Left ventricle myocardium superior (tissue), 1 donor: ENCODE measurements at regions not wholly inside any gene's neighbourhood (a gene's known extent, or its start where the extent isn't known, plus 50 kb on each side); places are given as distances from the start of the nearest gene placed in this dataset.

Experiments
- ATAC-seq: fragments of 200-7000 bp; cut with Tn5 transposase; one replicate; pipeline ENCODE4 v1.9.1; 2020; ENCODE audit warnings: mild to moderate bottlenecking, moderate library complexity
- DNase-seq: peaks from one replicate; pipeline ENCODE4 v3.0.0-alpha.2; 2020
- intact Hi-C: fragments of 100-400 bp; cut with micrococcal nuclease; formaldehyde crosslinking; loops from one replicate; pipeline ENCODE4 v1.11.0; 2022
- donor health status: DM: no; HTN: yes; CAD: no; lungs with severe emphysema.

DNA sequence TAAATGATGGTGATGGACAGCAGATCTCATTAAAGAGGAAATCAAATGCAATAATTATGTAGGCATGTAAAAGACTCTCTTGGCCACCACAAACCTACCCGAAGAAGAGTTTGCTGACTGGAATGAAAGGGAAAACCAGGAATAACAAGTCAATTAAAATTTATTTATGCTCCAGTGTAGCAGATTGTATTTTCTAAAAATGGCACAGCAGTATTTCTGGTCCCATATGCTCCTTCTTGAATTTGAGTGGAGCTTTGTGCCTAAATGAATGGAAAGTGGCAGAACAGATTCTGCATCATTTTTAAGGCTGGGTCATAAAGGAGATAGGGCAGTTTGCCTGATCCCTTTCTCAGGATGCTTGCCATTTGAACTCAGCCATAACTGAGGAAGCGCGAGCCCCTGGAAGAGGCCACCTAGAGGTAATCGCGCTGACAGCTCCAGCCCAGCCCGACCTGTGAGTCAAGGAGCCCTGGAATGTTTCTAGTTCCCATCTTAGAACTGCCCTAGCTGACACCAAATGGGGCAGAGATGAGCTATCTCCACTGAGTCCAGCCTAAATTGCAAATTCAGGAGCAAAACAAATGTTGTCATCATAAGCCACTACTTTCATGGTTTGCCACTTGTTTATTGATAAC lies 229.2 kb upstream of the TMTC1 start:
- DNase-seq, result no peak

DNA sequence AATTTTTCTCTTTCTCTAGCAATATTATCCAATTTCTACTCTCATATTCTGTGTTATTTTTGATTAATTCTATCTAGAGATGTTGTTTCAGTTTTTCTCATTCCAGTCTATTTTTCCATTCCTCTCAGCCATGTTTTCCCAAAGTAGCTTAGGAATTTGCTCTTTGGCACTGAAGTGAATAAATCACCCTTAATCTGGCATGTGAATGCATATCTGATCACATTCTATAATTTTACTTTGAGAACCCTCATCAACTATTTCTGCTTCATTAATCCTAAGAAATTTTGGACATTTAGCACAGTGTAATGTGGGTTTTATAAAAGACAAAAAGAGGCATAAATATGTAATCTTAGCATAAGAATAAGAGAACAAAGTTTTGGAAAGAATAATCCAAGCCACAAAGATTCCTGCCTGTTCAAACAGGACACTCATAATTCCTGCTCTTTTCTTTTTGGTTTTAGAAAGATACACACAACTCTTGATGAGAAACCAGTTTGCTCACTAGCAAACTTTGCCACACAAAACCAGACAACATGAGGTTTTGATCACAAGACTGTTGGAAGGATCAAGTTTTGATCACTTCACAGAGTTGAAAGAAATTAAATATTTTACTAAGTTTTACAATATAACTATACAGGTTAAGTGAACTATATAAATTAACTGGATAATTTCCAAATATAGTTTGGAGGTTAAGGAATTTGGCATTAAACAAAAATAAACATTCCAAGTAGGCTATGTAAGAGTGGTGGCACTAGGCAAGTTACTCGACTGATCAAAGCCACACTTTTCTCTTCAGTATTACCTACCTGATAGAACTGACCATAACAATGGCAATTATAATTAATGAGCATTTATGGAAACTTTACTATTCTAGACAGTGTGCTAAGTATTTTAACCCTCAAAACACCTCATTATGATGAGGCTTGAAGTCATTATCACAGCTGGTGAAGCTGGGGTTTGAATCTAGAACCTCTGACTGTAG lies 226.6 kb upstream of the TMTC1 start:
- no peak for DNase-seq
- intact Hi-C loops, result no loop called here
- ATAC-seq, result no peak

More for the DNA sequence above, 229.2 kb upstream of the TMTC1 start:
- no peak for ATAC-seq
- intact Hi-C loops, result no loop called here

DNA sequence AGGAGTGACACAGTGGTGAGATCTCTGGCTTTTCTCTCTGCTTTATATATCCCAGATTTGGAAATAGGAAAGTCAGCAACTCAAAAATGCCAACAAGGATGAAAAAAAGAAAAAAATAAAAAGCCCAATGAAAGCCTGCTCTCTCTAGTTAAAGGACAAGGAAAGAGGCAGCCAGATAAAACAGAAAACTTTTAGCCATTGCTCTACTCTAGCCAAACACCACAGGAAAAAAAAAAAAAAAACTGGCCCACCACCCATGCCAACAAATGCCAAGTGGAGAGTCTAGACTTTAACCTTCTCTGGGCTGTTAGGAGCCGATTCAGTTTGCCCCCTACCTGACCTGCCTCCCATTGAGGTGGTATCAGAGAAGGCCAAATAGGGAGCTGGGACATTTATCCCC lies 222.3 kb upstream of the TMTC1 start:
- DNase-seq (no peak), ATAC-seq (no peak)
- intact Hi-C loops, result no loop called here

DNA sequence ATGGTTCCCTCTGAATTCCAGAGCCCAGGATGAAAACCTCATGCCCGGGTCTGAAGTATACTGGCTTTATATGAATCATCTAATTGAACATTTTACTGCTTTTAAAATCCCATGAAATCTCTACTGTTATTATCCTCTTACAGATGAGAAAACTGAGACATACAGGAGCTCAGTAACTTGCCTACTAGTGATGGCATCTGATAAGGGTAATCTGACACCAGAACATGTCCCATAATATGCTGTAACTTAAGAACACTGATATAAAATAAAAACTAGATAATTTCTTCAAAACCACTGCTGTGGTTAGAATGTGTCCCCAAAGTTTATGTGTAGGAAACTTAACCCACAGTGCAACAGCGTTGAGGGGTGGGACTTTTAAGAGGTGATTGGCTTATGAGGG lies 219.6 kb upstream of the TMTC1 start:
- DNase-seq (no peak), ATAC-seq (no peak)
- intact Hi-C loops, result no loop called here

DNA sequence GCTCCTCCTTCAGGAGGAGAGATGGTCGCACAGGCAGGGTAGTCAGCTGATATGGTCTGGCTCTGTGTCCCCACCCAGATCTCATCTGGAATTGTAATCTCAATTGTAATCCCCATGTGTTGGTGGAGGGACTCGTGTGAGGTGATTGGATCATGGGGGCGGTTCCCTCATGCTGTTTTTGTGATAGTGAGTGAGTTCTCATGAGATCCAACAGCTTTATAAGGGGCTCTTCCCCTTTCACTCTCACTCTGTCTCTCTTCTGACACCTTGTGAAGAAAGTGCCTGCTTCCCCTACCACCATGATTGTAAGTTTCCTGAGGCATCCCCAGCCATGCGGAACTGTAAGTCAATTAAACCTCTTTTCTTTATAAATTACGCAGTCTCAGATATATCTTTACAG lies 218.9 kb upstream of the TMTC1 start:
- no peak for ATAC-seq
- intact Hi-C loops, result no loop called here
- no peak for DNase-seq

DNA sequence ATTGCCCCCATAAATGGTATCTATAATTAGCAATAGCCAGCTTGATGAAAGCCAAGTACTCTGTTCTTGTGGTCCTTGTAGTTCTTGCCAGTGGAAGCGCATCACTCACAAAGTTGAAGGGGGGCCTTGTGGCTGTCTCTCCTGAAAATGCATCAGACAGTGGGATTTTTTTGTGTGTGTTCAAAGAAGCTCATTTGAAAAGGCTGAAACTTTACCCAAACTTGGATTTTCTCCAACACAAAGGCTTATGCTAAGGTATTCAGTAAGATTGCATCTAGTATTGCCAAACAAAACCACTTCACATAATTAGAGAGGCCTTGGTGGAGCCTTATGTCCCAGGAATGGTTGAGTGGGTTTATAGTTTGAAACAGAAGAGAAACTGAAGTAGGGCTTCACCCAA lies 216.7 kb upstream of the TMTC1 start:
- intact Hi-C loops, result no loop called here
- DNase-seq, result no peak
- no peak for ATAC-seq

DNA sequence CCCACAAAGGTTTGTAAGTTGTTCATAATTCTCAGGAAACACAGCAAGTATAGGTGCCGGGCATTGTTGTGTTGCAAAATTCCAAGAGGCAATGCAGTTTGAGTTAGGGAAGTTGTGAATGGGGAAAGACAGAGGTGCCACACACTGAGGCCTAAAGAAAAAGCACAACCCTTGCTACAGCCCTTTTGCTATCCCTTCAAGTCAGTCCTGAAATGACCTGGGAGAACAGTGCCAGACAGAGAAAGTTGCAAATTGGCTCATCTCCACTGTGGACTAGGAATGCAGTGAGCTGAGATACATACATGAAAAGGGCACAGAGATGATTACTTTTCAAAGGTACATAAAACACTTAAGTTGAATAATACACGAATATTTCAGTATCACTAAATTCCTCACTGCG lies 213.3 kb upstream of the TMTC1 start:
- ATAC-seq (no peak), DNase-seq (no peak)
- intact Hi-C loops, result no loop called here

DNA sequence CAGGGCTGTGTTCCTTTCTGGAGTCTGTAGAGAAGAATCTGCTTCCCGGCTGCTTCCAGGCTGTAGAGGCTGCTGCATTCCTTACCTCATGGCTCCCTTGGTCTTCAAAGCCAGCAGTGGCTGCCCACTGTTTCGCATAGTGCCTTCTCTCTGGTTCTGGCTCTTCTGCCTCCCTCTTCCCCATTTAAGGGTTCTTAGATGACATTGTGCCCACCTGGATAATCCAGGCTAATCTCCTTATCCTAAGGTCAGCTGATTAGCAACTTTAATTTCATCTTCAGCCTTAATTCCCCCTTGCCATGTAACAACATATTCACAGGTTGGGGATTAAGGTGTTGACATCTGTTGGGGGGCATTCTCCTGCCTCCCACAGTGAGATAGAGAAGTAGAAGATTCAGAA lies 208.6 kb upstream of the TMTC1 start:
- DNase-seq, result no peak
- intact Hi-C loops, result no loop called here
- no peak for ATAC-seq

DNA sequence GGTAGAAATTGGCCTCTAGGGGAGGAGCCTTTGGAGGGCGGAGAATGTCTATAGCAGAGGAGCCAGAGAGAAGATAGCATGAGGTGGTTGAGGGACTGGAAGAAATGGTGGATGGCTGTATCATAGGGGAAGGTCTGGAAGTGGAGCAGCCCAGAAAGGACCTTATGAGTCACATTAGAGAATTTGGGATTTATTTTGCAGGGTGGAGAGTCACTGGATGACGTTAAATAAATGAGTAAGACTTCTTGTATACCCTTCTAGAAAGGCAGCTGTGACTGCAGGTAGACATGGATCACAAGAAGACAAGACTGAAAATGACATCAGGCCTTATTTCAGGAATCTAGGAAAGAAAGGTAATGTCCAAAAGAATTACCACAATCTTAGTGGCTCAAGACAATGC lies 208.2 kb upstream of the TMTC1 start:
- ATAC-seq (no peak), DNase-seq (no peak)
- intact Hi-C loops, result no loop called here

DNA sequence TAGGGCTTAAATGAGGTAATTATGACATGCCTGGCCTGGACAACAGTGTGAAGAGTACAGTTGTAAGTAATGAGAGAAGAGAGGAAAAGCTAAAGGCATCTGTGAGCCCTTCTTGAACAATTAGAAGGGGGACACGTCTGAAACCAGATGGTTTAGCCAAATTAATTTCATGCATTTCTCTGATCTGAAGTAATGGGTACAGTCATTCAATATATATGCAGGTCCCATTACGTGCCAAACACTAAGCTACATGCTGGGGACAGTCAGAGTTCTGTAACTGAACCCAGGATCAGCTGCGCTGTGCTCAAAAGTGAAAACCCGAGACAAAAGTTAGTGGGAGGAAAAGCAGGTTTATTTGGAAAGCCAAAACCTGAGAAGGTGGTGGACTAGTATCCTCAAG lies 207.2 kb upstream of the TMTC1 start:
- DNase-seq (no peak), ATAC-seq (no peak)
- intact Hi-C loops, result no loop called here

DNA sequence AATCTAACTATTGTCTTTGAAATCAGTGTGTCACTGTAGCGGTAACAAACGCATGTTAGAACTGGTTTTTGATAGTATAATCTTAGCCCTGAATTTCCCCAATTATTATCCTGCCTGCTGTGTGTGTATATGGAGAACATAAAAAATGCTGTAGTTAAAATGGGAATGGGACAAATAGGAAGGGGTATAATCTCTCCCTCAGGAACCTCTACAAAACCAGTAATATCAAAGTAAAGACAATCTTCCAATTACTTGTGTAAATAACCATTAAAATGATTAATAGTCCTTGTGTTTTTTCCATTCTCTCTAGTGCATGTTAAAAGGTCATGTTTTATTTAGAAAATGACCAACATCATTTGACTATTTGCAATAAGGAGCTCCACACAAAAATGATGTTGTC lies 200.1 kb upstream of the TMTC1 start:
- intact Hi-C loops, result no loop called here

DNA sequence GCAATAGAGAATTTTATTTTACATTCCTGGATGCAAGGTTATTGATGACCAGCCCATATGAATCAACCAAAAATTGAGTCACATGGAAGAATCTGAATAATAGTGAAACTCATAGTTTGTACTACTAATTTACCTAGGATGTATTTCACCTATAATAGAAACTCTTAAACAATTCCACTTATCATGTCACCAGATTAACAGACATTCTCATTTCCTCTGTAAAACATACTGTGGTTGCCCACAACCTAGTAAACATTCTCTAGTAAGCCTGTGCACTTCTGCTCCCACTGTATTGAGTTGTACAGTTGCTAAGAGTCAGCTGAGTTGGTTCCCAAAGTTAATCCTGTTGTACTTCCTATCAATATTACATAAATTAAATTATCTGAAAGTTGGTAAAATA lies 196.6 kb upstream of the TMTC1 start:
- ATAC-seq, result no peak
- no peak for DNase-seq
- intact Hi-C loops, result no loop called here

More for the DNA sequence above, 200.1 kb upstream of the TMTC1 start:
- ATAC-seq, result no peak
- no peak for DNase-seq

DNA sequence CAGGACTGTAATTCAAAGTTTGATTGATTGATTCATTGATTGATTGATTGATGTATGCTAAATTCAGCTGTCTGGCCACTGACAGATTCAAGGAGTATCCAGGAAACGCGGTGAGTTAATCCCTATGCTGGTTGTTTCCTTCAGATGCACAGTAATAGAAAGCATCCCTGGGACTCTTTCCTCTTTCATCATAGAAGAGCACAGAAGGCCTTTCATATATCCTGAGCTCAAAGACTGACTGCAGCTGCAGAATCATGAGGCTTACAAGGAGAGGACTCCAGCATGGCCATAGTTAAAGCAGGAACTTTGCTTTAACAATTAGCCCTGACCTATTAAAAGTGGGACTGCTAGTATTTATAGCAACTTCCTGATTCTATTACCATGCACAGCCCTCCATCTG lies 187.7 kb upstream of the TMTC1 start:
- no peak for DNase-seq
- intact Hi-C loops, result no loop called here
- no peak for ATAC-seq

DNA sequence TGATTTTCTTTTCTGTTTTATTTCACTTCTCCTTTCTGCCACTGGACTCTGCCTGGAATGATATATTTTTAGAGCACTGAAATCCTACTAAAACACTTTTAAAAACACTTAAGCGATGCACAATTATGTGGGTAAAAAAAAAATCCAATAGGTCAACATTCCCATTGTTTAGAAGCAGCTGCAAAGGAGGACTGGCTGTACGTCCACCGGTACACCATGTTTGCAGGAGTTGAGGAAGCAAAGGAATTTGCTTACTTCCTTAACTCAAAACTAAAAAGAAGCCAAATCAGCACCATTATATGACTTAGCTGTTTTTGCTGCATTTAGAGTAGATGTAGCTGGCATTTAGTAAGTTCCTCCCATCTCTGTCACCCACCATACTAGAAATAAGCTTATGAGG lies 186.8 kb upstream of the TMTC1 start:
- DNase-seq (no peak), ATAC-seq (peak; percentile 38)
- intact Hi-C loops, result no loop called here

DNA sequence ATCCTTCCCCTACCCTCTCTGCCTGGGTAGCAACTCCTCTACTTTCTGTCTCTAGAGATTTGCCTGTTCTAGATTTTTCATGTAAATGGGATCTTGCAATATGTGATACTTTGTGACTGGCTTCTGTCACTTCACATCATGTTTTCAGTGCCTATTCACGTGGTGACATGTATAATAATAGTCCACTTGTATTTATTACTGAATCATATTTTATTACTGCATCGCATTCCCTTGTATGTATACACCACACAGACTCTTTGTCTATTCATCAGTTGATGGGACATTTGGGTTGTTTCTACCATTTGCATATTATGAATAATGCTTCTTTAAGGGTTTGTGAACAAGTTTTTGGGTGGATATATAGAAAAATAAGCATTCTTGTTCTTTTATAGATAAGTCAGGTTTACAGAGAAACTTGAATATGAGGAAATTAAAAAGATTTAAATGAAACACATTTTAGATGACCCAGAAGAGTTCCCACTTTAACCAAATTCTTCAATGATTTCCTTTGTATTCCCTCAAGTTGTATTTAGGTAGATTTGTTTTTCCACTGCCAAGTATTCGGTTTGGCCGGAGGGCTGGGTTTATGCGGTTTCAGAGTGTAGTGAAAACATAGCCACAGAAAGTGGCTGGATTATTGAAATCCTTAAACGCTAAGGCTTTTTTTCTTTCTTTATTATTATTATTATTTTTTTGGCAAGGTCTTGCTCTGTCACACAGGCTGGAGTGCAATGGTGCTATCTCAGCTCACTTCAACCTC lies 178.7 kb upstream of the TMTC1 start:
- ATAC-seq (no peak), DNase-seq (no peak)
- intact Hi-C loops, result no loop called here

DNA sequence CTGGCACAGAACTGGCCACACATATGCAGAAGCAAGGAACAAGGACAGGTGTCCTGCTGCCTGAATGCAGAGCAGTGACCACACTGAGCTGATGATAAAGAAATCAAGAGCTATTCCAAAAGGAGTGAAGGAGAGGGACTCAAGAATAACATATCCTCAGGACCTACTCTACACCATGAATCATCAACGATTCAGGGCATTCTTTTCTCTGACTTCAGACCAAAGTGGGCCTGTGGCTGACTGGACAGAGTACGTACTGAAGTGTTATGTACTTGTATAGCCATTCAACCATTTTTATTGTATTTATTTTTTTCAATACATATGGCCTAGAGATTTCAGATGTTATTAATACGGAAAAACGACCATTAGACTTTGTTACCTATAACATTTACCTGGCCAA lies 177.5 kb upstream of the TMTC1 start:
- ATAC-seq, result no peak

DNA sequence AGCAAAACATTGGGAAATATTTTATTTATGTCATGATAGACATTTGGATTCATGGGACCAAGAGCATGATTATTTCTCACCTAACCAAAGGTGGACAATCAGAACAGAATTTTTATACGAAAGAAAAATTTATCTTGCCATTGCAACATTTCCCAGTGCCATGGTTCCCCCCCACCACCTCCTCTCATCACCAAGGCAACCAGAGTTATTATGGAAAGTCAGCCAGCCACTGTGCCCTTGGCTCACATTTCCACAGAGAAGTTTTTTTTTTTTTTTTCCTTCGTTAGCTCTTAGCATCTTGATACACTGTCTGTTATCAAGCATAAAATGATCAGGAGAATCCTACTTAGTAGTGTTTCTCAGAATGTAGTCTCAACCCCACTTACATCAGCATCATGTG lies 176.4 kb upstream of the TMTC1 start:
- ATAC-seq (no peak), DNase-seq (no peak)
- intact Hi-C loops, result no loop called here

More for the DNA sequence above, 177.5 kb upstream of the TMTC1 start:
- DNase-seq, result no peak
- intact Hi-C loops, result no loop called here

DNA sequence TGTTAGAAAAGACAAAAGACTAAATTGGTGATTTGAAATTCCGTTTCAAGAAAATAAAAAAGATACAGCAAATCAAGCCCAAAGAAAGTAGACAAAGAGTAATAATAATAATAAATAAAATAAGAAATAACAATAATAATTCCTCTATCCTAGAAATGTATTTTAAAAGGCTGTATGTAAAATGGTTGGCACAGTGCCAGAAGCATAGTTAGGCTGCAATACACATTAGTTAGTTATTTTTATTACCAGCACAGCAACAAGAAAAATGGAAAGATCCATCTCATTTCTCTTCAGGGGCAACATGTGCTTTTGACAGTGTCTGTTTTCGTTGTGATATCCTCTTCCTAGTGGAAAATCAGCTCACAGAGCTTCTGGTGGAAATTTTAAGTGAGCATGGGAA lies 174.1 kb upstream of the TMTC1 start:
- no peak for DNase-seq
- no peak for ATAC-seq
- intact Hi-C loops, result no loop called here

DNA sequence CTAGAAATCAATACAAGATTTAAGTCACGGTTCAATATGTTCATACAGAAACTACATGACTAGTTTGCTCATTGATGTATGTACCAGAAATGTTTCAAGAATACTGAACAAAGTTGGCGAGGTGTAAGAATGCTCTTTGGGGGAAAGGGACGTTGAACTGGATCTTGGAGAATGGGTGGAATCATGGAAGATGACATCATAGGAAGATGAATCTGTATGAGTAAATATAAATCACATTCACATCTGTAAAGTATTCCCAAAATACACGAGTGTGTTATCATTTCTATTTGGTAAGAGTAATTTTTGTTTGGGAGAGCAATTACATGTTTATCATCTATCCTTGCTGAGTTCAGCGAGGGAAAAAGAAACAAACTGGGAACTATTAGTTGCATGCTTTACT lies 162.2 kb upstream of the TMTC1 start:
- ATAC-seq, result no peak
- no peak for DNase-seq
- intact Hi-C loops, result no loop called here
